Fibroblast of pulmonary artery (primary cell): ENCODE measurements at regions not wholly inside any gene's neighbourhood (a gene's known extent, or its start where the extent isn't known, plus 50 kb on each side); places are given as distances from the start of the nearest gene placed in this dataset.

ENCODE experiments used
- DNase-seq: peaks from one replicate; pipeline ENCODE4 v3.0.0-alpha.2; 2010; ENCODE audit warnings: low read depth
- H3K4me3 ChIP-seq: replicated peaks from 2 replicates; pipeline ENCODE4 v1.5.1; 2011; ENCODE audit warnings: low read depth, mild to moderate bottlenecking, control low read depth, low read length, moderate library complexity
- TF ChIP-seq, protein P1 (sequence below): IDR thresholded peaks from 2 replicates; pipeline ENCODE4 v1.5.1; 2011; ENCODE audit warnings: mild to moderate bottlenecking, control low read depth, low read length, inconsistent platforms; ENCODE audit errors: missing control alignments

- H3K4me3 ChIP-seq, result no peak overlapping the region
- TF ChIP-seq, protein P1, sequence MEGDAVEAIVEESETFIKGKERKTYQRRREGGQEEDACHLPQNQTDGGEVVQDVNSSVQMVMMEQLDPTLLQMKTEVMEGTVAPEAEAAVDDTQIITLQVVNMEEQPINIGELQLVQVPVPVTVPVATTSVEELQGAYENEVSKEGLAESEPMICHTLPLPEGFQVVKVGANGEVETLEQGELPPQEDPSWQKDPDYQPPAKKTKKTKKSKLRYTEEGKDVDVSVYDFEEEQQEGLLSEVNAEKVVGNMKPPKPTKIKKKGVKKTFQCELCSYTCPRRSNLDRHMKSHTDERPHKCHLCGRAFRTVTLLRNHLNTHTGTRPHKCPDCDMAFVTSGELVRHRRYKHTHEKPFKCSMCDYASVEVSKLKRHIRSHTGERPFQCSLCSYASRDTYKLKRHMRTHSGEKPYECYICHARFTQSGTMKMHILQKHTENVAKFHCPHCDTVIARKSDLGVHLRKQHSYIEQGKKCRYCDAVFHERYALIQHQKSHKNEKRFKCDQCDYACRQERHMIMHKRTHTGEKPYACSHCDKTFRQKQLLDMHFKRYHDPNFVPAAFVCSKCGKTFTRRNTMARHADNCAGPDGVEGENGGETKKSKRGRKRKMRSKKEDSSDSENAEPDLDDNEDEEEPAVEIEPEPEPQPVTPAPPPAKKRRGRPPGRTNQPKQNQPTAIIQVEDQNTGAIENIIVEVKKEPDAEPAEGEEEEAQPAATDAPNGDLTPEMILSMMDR, result no peak
- DNase-seq, result no peak
Measured at GRCh38 chr14:61110316-61111082, 129.5 kb downstream of the SLC38A6 start.

- TF ChIP-seq, protein P1, result no peak
- DNase-seq, result no peak
- no peak overlapping the region for H3K4me3 ChIP-seq
Measured at GRCh38 chr14:61109288-61109687, 128.2 kb downstream of the SLC38A6 start.

- DNase-seq, result no peak
- TF ChIP-seq, protein P1, result no peak
- no peak overlapping the region for H3K4me3 ChIP-seq
Measured at GRCh38 chr14:61108496-61109141, 127.6 kb downstream of the SLC38A6 start.

DNA sequence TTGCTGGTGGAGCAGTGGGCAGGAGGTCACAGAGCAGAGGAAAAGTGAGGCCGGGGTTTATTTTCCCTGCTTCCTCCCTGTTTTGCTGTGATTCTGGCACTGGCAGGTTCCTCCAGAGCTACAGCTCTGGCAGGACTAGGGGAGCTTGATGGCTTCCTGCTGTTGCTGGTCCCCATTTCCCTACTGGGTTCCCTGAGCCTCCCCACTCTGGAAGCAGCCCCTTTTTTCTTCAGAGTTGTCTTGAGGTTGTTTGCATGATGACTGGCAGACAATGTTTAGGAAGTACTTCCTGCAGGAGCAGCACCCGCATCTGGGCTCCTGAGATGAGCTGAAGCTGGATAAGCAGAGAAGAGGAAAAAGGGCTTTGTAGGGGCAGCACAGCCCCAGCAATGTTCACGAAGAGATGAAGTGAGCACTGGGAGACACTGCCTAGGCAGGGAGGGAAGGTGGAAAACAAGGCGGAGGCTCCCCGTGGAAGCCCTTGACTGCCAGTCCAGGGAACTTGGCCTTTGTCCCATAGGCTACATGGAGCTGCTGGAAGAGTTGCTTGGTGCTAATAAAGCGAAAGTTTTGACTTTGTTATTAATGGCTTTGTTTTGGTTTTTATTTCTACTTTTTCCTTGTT, 126.9 kb downstream of the SLC38A6 start:
- H3K4me3 ChIP-seq, result no peak overlapping the region
- TF ChIP-seq, protein P1, result no peak
- DNase-seq, result no peak

- TF ChIP-seq, protein P1, result peak; percentile 34
- H3K4me3 ChIP-seq, result no peak overlapping the region
- DNase-seq, result peak; percentile 77
Measured at GRCh38 chr14:61106959-61107641, 126.1 kb downstream of the SLC38A6 start.

GRCh38 chr14:61106271-61106958, 125.4 kb downstream of the SLC38A6 start:
- TF ChIP-seq, protein P1, result no peak
- H3K4me3 ChIP-seq, result no peak overlapping the region
- no peak for DNase-seq
